ENCODE measurements at regions not wholly inside any gene's neighbourhood (a gene's known extent, or its start where the extent isn't known, plus 50 kb on each side); places are given as distances from the start of the nearest gene placed in this dataset.

- TF ChIP-seq, protein P1, sequence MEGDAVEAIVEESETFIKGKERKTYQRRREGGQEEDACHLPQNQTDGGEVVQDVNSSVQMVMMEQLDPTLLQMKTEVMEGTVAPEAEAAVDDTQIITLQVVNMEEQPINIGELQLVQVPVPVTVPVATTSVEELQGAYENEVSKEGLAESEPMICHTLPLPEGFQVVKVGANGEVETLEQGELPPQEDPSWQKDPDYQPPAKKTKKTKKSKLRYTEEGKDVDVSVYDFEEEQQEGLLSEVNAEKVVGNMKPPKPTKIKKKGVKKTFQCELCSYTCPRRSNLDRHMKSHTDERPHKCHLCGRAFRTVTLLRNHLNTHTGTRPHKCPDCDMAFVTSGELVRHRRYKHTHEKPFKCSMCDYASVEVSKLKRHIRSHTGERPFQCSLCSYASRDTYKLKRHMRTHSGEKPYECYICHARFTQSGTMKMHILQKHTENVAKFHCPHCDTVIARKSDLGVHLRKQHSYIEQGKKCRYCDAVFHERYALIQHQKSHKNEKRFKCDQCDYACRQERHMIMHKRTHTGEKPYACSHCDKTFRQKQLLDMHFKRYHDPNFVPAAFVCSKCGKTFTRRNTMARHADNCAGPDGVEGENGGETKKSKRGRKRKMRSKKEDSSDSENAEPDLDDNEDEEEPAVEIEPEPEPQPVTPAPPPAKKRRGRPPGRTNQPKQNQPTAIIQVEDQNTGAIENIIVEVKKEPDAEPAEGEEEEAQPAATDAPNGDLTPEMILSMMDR (IDR thresholded peaks at IDR 0.05), result no peak
- no peak for TF ChIP-seq POLR2AphosphoS5 (IDR thresholded peaks at IDR 0.05)
- no peak for TF ChIP-seq EP300 (IDR thresholded peaks at IDR 0.05; ENCODE audit: low read depth)
- no peak for TF ChIP-seq POLR2A (IDR thresholded peaks at IDR 0.05)
Measured at GRCh38 chr4:166493924-166494345, 620.9 kb downstream of the TLL1 start.
